Mesenchymal stem cell (in vitro differentiated cells and primary cell): ENCODE measurements at regions not wholly inside any gene's neighbourhood (a gene's known extent, or its start where the extent isn't known, plus 50 kb on each side); places are given as distances from the start of the nearest gene placed in this dataset.
"Not testable (repeated sequence)": the region's sequence is repeated elsewhere in the genome, so short reads cannot be mapped to it uniquely, and the experiment has no call there.

Source experiments
- DNase-seq: peaks from one replicate; pipeline ENCODE4 v3.0.0-alpha.2; 2013
- H2AFZ ChIP-seq: one replicate; pipeline ENCODE4 v1.6.1; 2013; ENCODE audit warnings: low read depth, mild to moderate bottlenecking, control low read depth, inconsistent platforms, low read length, moderate library complexity
- H2AK5ac ChIP-seq: 2 replicates; pipeline ENCODE4 v1.6.1; 2013; ENCODE audit warnings: low read length, moderate library complexity, mild to moderate bottlenecking, inconsistent platforms; ENCODE audit not compliant: severe bottlenecking
- H2BK120ac ChIP-seq: one replicate; pipeline ENCODE4 v1.6.1; 2013; ENCODE audit warnings: low read depth, mild to moderate bottlenecking, inconsistent platforms, low read length, moderate library complexity
- H2BK12ac ChIP-seq, 2 experiments: one replicate each; pipeline ENCODE4 v1.6.1; 2013; ENCODE audit warnings: inconsistent platforms in 2 of 2, low read length in 2 of 2, mild to moderate bottlenecking in 2 of 2, moderate library complexity in 2 of 2, control low read depth in 1 of 2
- H2BK15ac ChIP-seq: one replicate; pipeline ENCODE4 v1.6.1; 2013; ENCODE audit warnings: mild to moderate bottlenecking, low read depth, inconsistent platforms; ENCODE audit not compliant: poor library complexity, severe bottlenecking
- H2BK5ac ChIP-seq: 2 replicates; pipeline ENCODE4 v1.6.1; 2013; ENCODE audit warnings: low read depth, mild to moderate bottlenecking, low read length, control low read depth, inconsistent platforms; ENCODE audit not compliant: poor library complexity, severe bottlenecking
- H3K14ac ChIP-seq, 2 experiments: one replicate each; pipeline ENCODE4 v1.6.1; 2013; ENCODE audit warnings: inconsistent platforms in 2 of 2, low read length in 2 of 2, control low read depth in 1 of 2, mild to moderate bottlenecking in 1 of 2, moderate library complexity in 1 of 2
- H3K18ac ChIP-seq, 2 experiments: one replicate each; pipeline ENCODE4 v1.6.1; 2013; ENCODE audit warnings: inconsistent platforms in 2 of 2, low read length in 2 of 2, control low read depth in 1 of 2, low read depth in 1 of 2, mild to moderate bottlenecking in 1 of 2
- H3K23ac ChIP-seq, 2 experiments: one replicate each; pipeline ENCODE4 v1.6.1; 2013; ENCODE audit warnings: inconsistent platforms in 2 of 2, low read length in 2 of 2, mild to moderate bottlenecking in 2 of 2, moderate library complexity in 2 of 2, control low read depth in 1 of 2
- H3K27ac ChIP-seq: 2 replicates; pipeline ENCODE4 v1.5.1; 2013; ENCODE audit warnings: mild to moderate bottlenecking, moderate library complexity, low read length, control low read depth, inconsistent platforms; ENCODE audit not compliant: poor library complexity, severe bottlenecking
- H3K27me3 ChIP-seq, 2 experiments: 2 replicates each; pipeline versions ENCODE4 v1.6.1 to v1.7.0; 2013; ENCODE audit warnings: low read length in 2 of 2, mild to moderate bottlenecking in 2 of 2, moderate library complexity in 2 of 2, control low read depth in 1 of 2, inconsistent platforms in 1 of 2; ENCODE audit not compliant: control insufficient read depth in 1 of 2, insufficient read depth in 1 of 2
- H3K36me3 ChIP-seq, 2 experiments: 2 replicates each; pipeline versions ENCODE4 v1.6.1 to v1.7.0; 2013; ENCODE audit warnings: low read length in 2 of 2, control low read depth in 1 of 2, inconsistent platforms in 1 of 2, low read depth in 1 of 2, mild to moderate bottlenecking in 1 of 2; ENCODE audit not compliant: insufficient read depth in 2 of 2, control insufficient read depth in 1 of 2
- H3K4ac ChIP-seq, 2 experiments: one replicate each; pipeline ENCODE4 v1.6.1; 2013; ENCODE audit warnings: inconsistent platforms in 2 of 2, low read length in 2 of 2, mild to moderate bottlenecking in 2 of 2, moderate library complexity in 2 of 2, control low read depth in 1 of 2, low read depth in 1 of 2
- H3K4me1 ChIP-seq: 2 replicates; pipeline ENCODE4 v1.6.1; 2013; ENCODE audit warnings: low read depth, low read length, control low read depth; ENCODE audit not compliant: control insufficient read depth, insufficient read depth
- H3K4me2 ChIP-seq: 2 replicates; pipeline ENCODE4 v1.6.1; 2013; ENCODE audit warnings: low read length, mild to moderate bottlenecking, inconsistent platforms; ENCODE audit not compliant: poor library complexity, severe bottlenecking
- H3K4me3 ChIP-seq, 2 experiments: 2 replicates each; pipeline versions ENCODE4 v1.5.1 to v1.7.0; 2013; ENCODE audit warnings: low read length in 2 of 2, mild to moderate bottlenecking in 2 of 2, control low read depth in 1 of 2, low read depth in 1 of 2; ENCODE audit not compliant: insufficient read depth in 1 of 2
- H3K79me1 ChIP-seq: replicated peaks from 2 replicates; pipeline ENCODE4 v1.6.1; 2013; ENCODE audit warnings: mild to moderate bottlenecking, control low read depth, low read length, inconsistent platforms; ENCODE audit not compliant: poor library complexity, severe bottlenecking
- H3K9ac ChIP-seq: 2 replicates; pipeline ENCODE4 v1.7.0; 2013; ENCODE audit warnings: mild to moderate bottlenecking, low read length, moderate library complexity
- H3K9me3 ChIP-seq: 2 replicates; pipeline ENCODE4 v1.7.0; 2013; ENCODE audit warnings: mild to moderate bottlenecking, low read length; ENCODE audit not compliant: control insufficient read depth
- H4K8ac ChIP-seq: one replicate; pipeline ENCODE4 v1.6.1; 2013; ENCODE audit warnings: inconsistent platforms, mild to moderate bottlenecking, low read length, moderate library complexity
- H4K91ac ChIP-seq: one replicate; pipeline ENCODE4 v1.6.1; 2013; ENCODE audit warnings: mild to moderate bottlenecking, low read length, inconsistent platforms
- WGBS: methylation state at CpG from one replicate; pipeline ENCODE4 v1.1.7; 2013; ENCODE audit warnings: mixed read lengths; 5-methylcytosine and 5-hydroxymethylcytosine counted together

DNA sequence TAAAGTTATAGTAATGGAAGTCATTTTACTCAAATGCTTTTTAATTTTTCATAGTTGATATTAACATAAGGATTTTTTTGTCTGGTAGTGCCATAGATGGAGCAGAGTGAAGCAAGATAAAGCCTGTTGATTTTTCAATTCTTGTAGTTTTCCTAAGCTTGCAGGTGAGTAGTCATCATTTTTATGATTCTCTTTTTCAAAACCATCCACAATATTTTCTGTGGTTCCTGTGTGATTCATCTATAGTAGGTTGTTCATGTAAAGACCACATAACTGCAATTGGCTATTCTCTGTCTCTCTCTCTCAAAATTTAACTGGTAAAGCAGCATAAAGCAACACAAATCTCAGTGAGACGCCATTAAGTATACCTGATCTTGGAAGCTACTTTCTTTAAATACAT is 711.5 kb downstream of the TTLL7 start:
- H3K14ac ChIP-seq, H3K4ac ChIP-seq, H3K27me3 ChIP-seq, H3K4me3 ChIP-seq, H2AK5ac ChIP-seq, H3K18ac ChIP-seq, H3K4me2 ChIP-seq, H3K23ac ChIP-seq, H3K36me3 ChIP-seq, H3K9ac ChIP-seq, H2BK120ac ChIP-seq, H2BK15ac ChIP-seq, DNase-seq, H3K27ac ChIP-seq, H4K91ac ChIP-seq, H2AFZ ChIP-seq, H3K4me1 ChIP-seq, H4K8ac ChIP-seq, H2BK5ac ChIP-seq, H2BK12ac ChIP-seq, H3K9me3 ChIP-seq, H3K79me1 ChIP-seq: not testable (repeated sequence)
- no CpG with 5 or more reads among the region's 1 CpG for WGBS

GRCh38 chr1:83274656-83275055 is 724.3 kb downstream of the TTLL7 start:
- not testable (repeated sequence) for H3K27me3 ChIP-seq, H3K27ac ChIP-seq, H3K79me1 ChIP-seq, H3K4me2 ChIP-seq, H3K23ac ChIP-seq, H3K9ac ChIP-seq, DNase-seq, H3K9me3 ChIP-seq, H3K4ac ChIP-seq, H3K14ac ChIP-seq, H3K18ac ChIP-seq, H2BK120ac ChIP-seq, H2BK5ac ChIP-seq, H4K8ac ChIP-seq, H3K4me3 ChIP-seq, H2BK15ac ChIP-seq, H2AK5ac ChIP-seq, H4K91ac ChIP-seq, H3K36me3 ChIP-seq, H3K4me1 ChIP-seq, H2AFZ ChIP-seq, H2BK12ac ChIP-seq
- WGBS: 14% methylated on average over 3 of the region's 3 CpGs

- H3K9me3 ChIP-seq, H3K27ac ChIP-seq, H2AK5ac ChIP-seq, H3K14ac ChIP-seq, H3K27me3 ChIP-seq, H3K4ac ChIP-seq, H3K4me3 ChIP-seq, H3K36me3 ChIP-seq, H2BK5ac ChIP-seq, H4K8ac ChIP-seq, H2BK15ac ChIP-seq, H2BK120ac ChIP-seq, H2BK12ac ChIP-seq, H4K91ac ChIP-seq, H2AFZ ChIP-seq, H3K4me2 ChIP-seq, H3K4me1 ChIP-seq, H3K18ac ChIP-seq, H3K9ac ChIP-seq, H3K23ac ChIP-seq, DNase-seq, H3K79me1 ChIP-seq: not testable (repeated sequence)
- 100% methylated on average over 1 of the region's 1 CpG for whole genome bisulfite sequencing
Measured at GRCh38 chr1:83272484-83272883, 726.4 kb downstream of the TTLL7 start.

DNA sequence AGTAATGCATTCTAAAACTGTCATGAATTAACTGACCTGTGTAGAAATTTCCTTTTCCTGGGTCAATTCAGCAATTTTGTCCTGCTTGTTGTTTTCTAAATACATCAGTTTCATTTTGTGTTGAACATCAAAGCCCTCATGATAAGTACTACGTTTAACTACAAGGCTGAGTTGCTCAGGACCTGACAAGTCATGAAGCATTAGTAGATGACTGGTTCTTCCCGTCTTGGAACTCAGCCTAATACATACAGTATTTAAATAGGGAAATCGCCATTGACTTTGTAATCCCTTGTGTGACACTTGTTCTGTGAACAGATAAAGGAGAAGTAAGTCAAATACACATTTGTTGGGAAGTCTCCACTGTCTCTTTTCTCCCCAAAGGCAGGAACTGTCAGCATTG is 727.1 kb downstream of the TTLL7 start:
- not testable (repeated sequence) for H3K4ac ChIP-seq, H3K27me3 ChIP-seq, H2BK15ac ChIP-seq, H2BK120ac ChIP-seq, H3K9ac ChIP-seq, H4K91ac ChIP-seq, H3K27ac ChIP-seq, H2BK12ac ChIP-seq, H3K23ac ChIP-seq, H3K36me3 ChIP-seq, H4K8ac ChIP-seq, H2AFZ ChIP-seq, H3K9me3 ChIP-seq, H3K4me3 ChIP-seq, H3K18ac ChIP-seq, H3K4me1 ChIP-seq, H3K4me2 ChIP-seq, H3K14ac ChIP-seq, H2AK5ac ChIP-seq, H3K79me1 ChIP-seq, H2BK5ac ChIP-seq
- peak; percentile 3 for DNase-seq
- WGBS: no CpG with 5 or more reads among the region's 3 CpGs
